GM19467 (cell line): ENCODE measurements at regions not wholly inside any gene's neighbourhood (a gene's known extent, or its start where the extent isn't known, plus 50 kb on each side); places are given as distances from the start of the nearest gene placed in this dataset.
"Not testable (repeated sequence)": the region's sequence is repeated elsewhere in the genome, so short reads cannot be mapped to it uniquely, and the experiment has no call there.

Experiments used
- ATAC-seq: cut with Tn5 transposase; IDR thresholded peaks from one replicate; pipeline ENCODE4 v1.9.1; 2021; ENCODE audit warnings: mild to moderate bottlenecking, moderate library complexity; ENCODE audit not compliant: unreplicated experiment

- no peak for ATAC-seq
These were observed 192.2 kb upstream of the MARCKS start for GRCh38 chr6:113664909-113665308.

DNA sequence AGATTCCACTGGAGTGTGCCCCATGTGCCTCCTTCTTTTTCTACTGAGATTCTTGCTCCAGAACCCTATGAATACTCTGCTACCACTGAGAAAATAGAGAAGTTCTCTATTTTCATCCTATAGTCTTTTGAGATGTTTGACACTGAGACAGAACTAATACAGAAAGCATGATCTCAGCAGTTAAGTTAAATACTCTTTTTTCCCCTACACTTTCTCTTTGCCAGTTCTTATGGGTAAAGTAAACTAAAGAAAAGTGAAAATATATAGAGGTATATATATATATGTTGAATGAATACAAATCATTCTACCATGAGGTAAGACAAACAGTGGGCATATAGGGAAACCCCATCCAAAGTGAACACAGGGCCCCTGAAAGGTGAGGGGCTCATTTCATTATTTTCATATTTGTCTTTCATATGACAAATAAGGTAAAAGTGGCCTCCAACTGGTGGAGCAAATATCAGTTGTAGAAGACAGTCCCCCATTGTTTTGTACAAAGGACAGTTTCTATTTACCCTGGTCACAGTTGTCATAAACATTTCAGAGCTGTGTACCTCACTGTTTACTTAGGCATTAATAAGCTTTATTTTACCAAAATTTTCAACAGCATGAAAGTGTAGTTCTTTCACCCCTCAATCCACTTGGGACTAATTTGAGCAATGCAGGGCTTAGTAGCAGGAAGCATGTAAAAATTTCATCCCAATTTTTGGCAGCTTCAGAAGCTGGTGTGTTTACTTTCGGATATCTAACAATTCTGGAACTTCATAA lies 188.3 kb upstream of the MARCKS start:
- ATAC-seq, result no peak

DNA sequence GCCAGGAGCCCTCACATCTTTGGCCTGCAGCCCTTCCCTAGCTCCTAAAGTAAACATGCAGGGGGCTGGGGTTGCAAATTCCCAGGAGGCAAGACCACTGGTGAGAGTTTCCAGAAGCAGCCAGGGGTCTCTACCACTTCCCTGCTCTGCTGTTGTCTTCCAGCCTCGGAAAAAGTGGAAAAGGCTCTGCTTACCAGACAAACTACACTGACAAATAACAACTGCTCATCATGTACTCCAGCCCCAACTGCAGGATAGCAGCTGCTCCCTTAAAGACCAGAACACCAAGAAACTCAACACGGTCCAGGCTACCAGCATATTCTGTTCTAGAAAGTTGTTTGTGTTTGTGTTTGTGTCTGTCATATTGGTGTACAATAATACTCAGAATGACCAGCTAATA lies 187.5 kb upstream of the MARCKS start:
- ATAC-seq, result no peak

DNA sequence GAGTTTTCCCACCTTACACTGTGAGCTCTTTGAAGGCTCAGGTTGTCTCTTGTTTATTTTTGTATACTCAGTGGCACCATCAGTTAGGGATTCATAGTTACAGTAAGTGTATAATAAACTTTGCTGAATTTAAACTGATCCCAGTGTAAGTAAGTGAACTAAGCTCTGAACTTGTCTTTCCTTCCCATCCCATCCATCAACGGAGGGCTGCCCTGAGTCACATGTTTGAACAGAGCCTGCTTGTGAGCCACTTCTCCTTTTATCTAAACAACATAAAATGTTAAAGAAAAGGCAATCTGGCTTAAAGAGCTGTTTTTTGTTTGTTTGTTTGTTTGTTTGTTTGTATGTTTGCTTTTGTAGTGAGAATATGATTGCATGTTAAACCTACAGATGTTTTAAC lies 185.7 kb upstream of the MARCKS start:
- no peak for ATAC-seq

GRCh38 chr6:113672491-113673149 lies 184.5 kb upstream of the MARCKS start:
- ATAC-seq, result no peak

DNA sequence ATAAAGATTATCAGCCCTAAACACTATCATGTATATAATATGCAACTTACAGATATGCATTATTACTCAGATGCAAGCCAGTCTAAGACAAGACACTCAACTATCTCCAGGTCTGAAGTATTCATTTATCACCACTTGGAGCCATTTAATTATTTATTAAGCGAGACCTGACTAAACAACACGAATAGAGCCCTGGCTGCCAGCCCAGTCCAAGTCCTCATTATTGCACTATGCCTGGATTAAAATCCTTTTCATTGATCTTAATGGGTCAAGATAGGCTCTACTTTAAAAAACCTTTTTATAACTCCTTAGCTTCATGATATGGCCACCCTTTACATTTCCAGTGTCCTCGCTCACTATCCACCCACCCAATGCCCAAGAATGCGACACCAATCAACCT lies 183.1 kb upstream of the MARCKS start:
- no peak for ATAC-seq

GRCh38 chr6:113676057-113676456 lies 181.1 kb upstream of the MARCKS start:
- ATAC-seq, result no peak

DNA sequence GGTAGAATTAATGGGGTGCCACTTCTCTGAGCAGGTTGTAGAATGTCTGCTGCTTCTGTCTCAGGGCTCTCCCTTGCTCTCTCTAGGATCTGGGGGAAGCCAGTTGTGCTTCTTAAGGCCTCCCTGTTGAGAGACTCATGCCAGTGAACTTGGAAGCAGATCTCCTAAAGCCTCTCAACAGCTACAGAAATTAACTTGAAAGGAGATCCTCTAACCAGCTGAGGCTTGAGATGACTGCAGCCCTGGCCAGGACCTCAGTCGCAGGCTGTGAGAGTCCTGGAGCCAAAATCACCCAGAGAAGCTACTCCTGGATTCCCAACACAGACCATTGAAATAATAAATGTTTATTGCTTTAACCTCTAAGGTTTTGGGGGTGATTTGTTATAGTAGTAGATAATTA lies 180.2 kb upstream of the MARCKS start:
- ATAC-seq, result no peak

DNA sequence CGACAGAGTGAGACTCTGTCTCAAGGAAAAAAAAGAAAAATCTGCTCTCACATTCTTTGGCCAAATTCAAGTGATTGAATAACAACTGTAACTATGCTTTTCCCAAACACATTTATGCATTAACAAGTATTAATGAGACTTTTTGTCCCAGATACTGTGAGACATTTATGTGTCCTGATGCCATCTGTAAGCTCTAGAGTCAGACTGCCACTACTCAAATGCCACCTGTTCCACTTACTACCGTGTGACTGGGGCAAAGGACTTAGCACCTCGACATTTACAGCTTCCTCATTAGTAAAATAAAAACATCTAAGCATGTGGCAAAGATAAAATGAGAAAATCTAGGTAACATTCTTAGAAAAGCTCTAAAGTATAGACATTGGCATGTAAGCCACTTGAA lies 178.1 kb upstream of the MARCKS start:
- no peak for ATAC-seq

GRCh38 chr6:113680301-113680700 lies 176.8 kb upstream of the MARCKS start:
- no peak for ATAC-seq

GRCh38 chr6:113683968-113684367 lies 173.2 kb upstream of the MARCKS start:
- ATAC-seq, result no peak

DNA sequence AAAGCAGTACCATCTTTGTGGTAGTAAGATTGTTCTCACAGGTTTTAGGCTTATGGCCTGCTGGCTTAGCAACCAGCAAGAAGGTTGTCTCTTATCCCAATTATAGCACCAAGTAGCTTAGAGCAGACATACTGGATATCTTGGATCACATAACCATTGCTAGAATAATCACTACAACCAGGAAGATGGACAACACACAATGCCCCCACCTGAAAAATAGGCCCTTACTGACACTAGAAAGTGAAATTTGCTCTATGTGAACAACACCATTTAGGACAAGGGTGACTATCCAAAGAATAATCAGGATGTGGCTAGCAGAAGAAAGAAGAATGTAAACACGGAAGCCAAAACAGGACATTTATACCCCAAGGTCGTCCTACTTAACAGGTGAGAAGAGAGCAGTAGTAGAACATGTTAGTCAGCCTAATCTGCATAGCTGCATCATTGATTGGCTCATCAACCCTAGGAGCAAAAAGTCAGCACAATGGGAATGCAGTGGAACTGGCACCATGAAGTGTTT lies 172.7 kb upstream of the MARCKS start:
- ATAC-seq, result no peak

- ATAC-seq, result no peak
These were observed 171.1 kb upstream of the MARCKS start for GRCh38 chr6:113686049-113686448.

DNA sequence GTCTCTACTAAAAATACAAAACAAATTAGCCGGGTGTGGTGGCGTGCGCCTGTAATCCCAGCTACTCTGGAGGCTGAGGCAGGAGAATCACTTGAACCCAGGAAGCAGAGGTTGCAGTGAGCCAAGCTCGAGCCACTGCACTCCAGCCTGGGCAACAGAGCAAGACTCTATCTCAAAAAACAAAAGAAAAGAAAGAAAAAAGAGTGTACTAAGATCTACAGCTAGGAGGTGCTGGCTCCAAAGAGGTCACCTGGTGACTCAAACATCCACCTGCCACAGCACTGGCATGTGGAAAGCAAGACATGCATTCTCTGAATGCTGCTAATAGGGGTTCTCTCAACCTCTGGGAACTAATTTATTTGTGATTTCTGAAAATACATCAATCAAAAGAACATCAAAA lies 167.5 kb upstream of the MARCKS start:
- not testable (repeated sequence) for ATAC-seq

DNA sequence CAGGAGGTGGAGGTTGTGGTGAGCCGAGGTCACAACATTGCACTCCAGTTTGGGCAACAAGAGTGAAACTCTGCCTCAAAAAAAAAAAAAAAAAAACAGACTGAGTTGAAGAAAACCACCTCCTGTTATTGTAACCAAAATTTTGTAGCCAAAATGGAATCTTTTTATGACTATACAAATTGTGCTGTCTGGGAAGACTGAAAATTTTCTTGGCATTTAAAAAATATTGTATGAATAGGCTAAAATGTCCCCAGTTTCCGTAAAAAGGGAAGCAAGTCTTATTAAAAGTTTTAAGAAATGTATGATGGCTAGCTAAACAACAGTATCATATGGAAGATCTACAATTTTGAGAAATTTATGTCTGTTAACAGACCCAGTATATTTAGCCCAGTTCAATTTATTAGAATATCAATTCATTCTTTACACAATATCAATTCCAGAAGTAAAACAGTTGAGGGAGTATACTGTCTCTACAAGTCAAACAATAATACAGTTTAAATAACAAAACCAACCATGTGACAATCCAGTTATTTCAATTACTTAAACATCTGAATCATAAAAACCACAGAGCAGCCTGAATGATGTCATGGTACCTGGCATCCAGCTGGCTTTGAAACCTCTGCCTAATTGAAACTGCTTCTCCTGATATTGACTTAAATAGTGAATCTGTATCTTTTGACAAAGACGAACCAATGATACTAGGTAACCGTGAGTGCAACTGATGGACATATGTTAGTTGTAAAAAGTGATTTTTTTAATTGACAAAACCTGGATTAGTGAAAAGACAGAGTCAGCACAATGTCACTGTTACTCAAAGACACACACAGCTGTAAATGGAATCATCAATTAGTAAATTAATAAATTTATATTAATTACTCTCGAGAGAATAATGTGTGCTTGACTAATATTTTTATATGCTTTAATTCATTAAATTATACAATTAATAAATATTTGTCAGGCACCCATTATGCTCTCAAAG lies 166.6 kb upstream of the MARCKS start:
- no peak for ATAC-seq

DNA sequence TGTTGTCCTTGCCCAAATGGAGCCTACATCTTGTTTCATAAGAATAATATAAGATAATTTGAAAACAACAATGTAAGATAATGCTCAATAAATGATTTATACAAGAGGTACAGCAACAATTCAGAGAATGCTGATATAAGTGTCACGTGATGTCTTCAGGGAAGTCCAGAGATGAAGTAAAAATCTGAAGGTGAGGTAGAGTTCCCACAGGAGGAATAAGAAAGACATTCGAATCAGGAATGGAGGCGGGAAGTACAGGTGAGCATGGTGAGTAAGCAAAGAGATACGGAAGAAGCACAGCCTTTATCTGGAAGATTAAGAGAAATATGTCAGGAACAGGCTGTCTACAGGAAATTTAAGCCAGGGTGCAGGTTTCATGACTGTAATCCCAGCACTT lies 165.9 kb upstream of the MARCKS start:
- ATAC-seq, result no peak

- ATAC-seq, result no peak
These were observed 163.3 kb upstream of the MARCKS start for GRCh38 chr6:113693851-113694250.

GRCh38 chr6:113694278-113695077 lies 162.7 kb upstream of the MARCKS start:
- no peak for ATAC-seq

GRCh38 chr6:113695516-113695915 lies 161.6 kb upstream of the MARCKS start:
- no peak for ATAC-seq

DNA sequence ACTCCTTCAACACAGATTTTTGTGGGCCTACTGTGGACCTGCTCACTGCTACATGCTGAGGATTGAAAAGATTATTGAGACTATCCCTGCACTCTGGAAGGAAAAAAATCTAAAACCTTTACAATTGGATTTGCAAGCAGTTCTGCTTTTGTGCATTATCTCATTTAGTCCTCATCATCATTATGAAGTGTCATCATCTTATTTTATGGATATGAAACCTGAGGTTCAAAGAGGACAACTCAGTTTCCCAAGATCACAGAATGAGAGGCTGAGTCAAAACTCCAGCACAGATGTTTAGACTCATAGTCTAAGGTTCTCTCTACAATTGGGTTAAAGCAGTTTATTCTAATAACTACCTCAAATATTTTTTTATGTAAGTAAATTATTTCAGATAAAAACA lies 160.2 kb upstream of the MARCKS start:
- no peak for ATAC-seq
